Sigmoid colon (tissue), 3 donors: ENCODE measurements at regions not wholly inside any gene's neighbourhood (a gene's known extent, or its start where the extent isn't known, plus 50 kb on each side); places are given as distances from the start of the nearest gene placed in this dataset.

Experiments used
- POLR2A ChIP-seq, 2 donors: fragments of 450-650 bp; IDR thresholded peaks; one replicate each; pipeline ENCODE4 v1.6.1; 2016; ENCODE audit warnings: antibody characterized with exemption in 2 of 2, mild to moderate bottlenecking in 2 of 2, moderate library complexity in 2 of 2
- TF ChIP-seq, protein P1 (sequence below), 4 experiments: fragments of 450-650 bp in 3 of 4; fragments of 200-600 bp in 1 of 4; IDR thresholded peaks; one replicate each; pipeline ENCODE4 v1.5.1; 2016 to 2019; ENCODE audit warnings: antibody characterized with exemption in 4 of 4, mild to moderate bottlenecking in 3 of 4, moderate library complexity in 2 of 4

DNA sequence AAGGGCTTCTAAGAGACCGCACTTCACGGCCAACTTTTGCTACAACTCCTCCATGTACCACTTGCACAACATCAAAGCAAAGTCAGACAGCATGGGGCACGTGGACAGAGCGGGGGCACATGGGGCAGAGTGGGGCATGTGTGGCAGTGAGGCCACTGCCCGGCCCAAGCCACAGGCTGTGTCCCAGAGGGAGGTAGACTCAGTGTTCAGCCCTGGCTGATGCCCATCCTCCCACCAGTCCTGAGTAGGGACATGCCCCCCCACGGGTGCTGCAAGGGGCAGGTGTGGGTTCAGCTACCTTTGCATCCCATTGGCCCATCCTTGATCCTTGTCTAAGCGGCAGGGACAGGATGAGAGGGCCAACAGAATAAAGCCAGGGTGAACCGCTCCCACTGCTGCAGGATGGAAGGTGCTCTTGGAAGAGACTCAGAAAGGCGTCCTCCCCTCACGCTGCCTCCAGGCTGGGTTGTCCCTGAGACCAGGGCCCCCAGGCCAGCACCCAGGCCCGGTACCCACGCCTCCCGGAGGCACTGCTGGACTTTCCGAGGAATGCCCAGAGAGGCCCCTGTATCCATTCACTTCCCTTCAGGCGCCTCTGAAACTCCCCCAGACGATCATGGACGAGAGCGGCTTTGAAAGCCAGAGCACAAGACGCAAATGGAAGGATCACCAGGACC is 218.2 kb downstream of the NDUFA10 start:
- TF ChIP-seq, protein P1, sequence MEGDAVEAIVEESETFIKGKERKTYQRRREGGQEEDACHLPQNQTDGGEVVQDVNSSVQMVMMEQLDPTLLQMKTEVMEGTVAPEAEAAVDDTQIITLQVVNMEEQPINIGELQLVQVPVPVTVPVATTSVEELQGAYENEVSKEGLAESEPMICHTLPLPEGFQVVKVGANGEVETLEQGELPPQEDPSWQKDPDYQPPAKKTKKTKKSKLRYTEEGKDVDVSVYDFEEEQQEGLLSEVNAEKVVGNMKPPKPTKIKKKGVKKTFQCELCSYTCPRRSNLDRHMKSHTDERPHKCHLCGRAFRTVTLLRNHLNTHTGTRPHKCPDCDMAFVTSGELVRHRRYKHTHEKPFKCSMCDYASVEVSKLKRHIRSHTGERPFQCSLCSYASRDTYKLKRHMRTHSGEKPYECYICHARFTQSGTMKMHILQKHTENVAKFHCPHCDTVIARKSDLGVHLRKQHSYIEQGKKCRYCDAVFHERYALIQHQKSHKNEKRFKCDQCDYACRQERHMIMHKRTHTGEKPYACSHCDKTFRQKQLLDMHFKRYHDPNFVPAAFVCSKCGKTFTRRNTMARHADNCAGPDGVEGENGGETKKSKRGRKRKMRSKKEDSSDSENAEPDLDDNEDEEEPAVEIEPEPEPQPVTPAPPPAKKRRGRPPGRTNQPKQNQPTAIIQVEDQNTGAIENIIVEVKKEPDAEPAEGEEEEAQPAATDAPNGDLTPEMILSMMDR (IDR thresholded peaks at IDR 0.05), result no peak
- no peak for TF ChIP-seq POLR2A (IDR thresholded peaks at IDR 0.05)
